ENCODE measurements at regions not wholly inside any gene's neighbourhood (a gene's known extent, or its start where the extent isn't known, plus 50 kb on each side); places are given as distances from the start of the nearest gene placed in this dataset.
"Not testable (repeated sequence)": the region's sequence is repeated elsewhere in the genome, so short reads cannot be mapped to it uniquely, and the experiment has no call there.

GRCh38 chr2:89775885-89776284, 1084.4 kb downstream of the RPIA start:
- DNase-seq: no peak
- Mint-ChIP-seq H3K4me3 (no peak overlapping the region), H3K27me3 (no peaks in the 10 kb centered on the region), H3K4me1 (no peaks in the 10 kb centered on the region), H3K9me3 (peaks cover 83% of the 10 kb centered on the region), H3K27ac (no peak overlapping the region), H3K36me3 (peaks cover 17% of the 10 kb centered on the region)
- CTCF ChIA-PET: no interaction called here

GRCh38 chr2:89780318-89780717, 1088.8 kb downstream of the RPIA start:
- Mint-ChIP-seq H3K4me3 (no peak overlapping the region), H3K9me3 (peaks cover 98% of the 10 kb centered on the region), H3K4me1 (no peaks in the 10 kb centered on the region), H3K27me3 (no peaks in the 10 kb centered on the region), H3K36me3 (peaks cover 30% of the 10 kb centered on the region), H3K27ac (no peak overlapping the region)
- no peak for DNase-seq
- CTCF ChIA-PET: no interaction called here

- peaks cover 91% of the 10 kb centered on the region for H3K9me3 Mint-ChIP-seq
- peaks cover 32% of the 10 kb centered on the region for H3K36me3 Mint-ChIP-seq
- no peaks in the 10 kb centered on the region for H3K27me3 Mint-ChIP-seq
- H3K4me1 Mint-ChIP-seq: no peaks in the 10 kb centered on the region
- H3K4me3 Mint-ChIP-seq: no peak overlapping the region
- CTCF ChIA-PET: no interaction called here
- no peak overlapping the region for H3K27ac Mint-ChIP-seq
- no peak for DNase-seq
Observed at GRCh38 chr2:89781962-89782361, 1090.5 kb downstream of the RPIA start.

GRCh38 chr2:89784960-89785359, 1093.5 kb downstream of the RPIA start:
- no peak overlapping the region for H3K4me3 Mint-ChIP-seq
- peaks cover 92% of the 10 kb centered on the region for H3K9me3 Mint-ChIP-seq
- no peaks in the 10 kb centered on the region for H3K4me1 Mint-ChIP-seq
- H3K36me3 Mint-ChIP-seq: peaks cover 33% of the 10 kb centered on the region
- DNase-seq: no peak
- no peaks in the 10 kb centered on the region for H3K27me3 Mint-ChIP-seq
- no peak overlapping the region for H3K27ac Mint-ChIP-seq
- CTCF ChIA-PET: no interaction called here

- H3K4me3 Mint-ChIP-seq, DNase-seq, H3K27ac Mint-ChIP-seq, CTCF ChIA-PET, H3K4me1 Mint-ChIP-seq, H3K27me3 Mint-ChIP-seq: not testable (repeated sequence)
- Mint-ChIP-seq H3K36me3 (peaks cover 31% of the 10 kb centered on the region), H3K9me3 (peaks cover 92% of the 10 kb centered on the region)
Observed at GRCh38 chr2:89785528-89785927, 1094.1 kb downstream of the RPIA start.

GRCh38 chr2:89786642-89787041, 1095.2 kb downstream of the RPIA start:
- Mint-ChIP-seq H3K9me3 (peaks cover 91% of the 10 kb centered on the region), H3K36me3 (peaks cover 31% of the 10 kb centered on the region)
- H3K4me3 Mint-ChIP-seq, H3K4me1 Mint-ChIP-seq, H3K27ac Mint-ChIP-seq, CTCF ChIA-PET, DNase-seq, H3K27me3 Mint-ChIP-seq: not testable (repeated sequence)

- H3K4me3 Mint-ChIP-seq, CTCF ChIA-PET, H3K27me3 Mint-ChIP-seq, H3K4me1 Mint-ChIP-seq, H3K27ac Mint-ChIP-seq, DNase-seq, H3K36me3 Mint-ChIP-seq: not testable (repeated sequence)
- H3K9me3 Mint-ChIP-seq: peaks cover 94% of the 10 kb centered on the region
Observed at GRCh38 chr2:89795530-89795929, 1104.1 kb downstream of the RPIA start.

GRCh38 chr2:89797320-89798038, 1106.0 kb downstream of the RPIA start:
- no peaks in the 10 kb centered on the region for H3K27me3 Mint-ChIP-seq
- CTCF ChIA-PET: no interaction called here
- H3K36me3 Mint-ChIP-seq: peaks cover 7% of the 10 kb centered on the region
- no peak overlapping the region for H3K4me3 Mint-ChIP-seq
- H3K27ac Mint-ChIP-seq: no peak overlapping the region
- no peaks in the 10 kb centered on the region for H3K4me1 Mint-ChIP-seq
- peaks cover 95% of the 10 kb centered on the region for H3K9me3 Mint-ChIP-seq
- no peak for DNase-seq

- H3K27ac Mint-ChIP-seq, H3K27me3 Mint-ChIP-seq, CTCF ChIA-PET, H3K4me1 Mint-ChIP-seq, H3K4me3 Mint-ChIP-seq, DNase-seq: not testable (repeated sequence)
- peaks cover 15% of the 10 kb centered on the region for H3K36me3 Mint-ChIP-seq
- H3K9me3 Mint-ChIP-seq: peaks cover 99% of the 10 kb centered on the region
Observed at GRCh38 chr2:89801207-89801606, 1109.7 kb downstream of the RPIA start.

- CTCF ChIA-PET, H3K4me3 Mint-ChIP-seq, H3K4me1 Mint-ChIP-seq, H3K27ac Mint-ChIP-seq, DNase-seq, H3K27me3 Mint-ChIP-seq: not testable (repeated sequence)
- Mint-ChIP-seq H3K36me3 (peaks cover 12% of the 10 kb centered on the region), H3K9me3 (peaks cover 87% of the 10 kb centered on the region)
Observed at GRCh38 chr2:89806363-89806762, 1114.9 kb downstream of the RPIA start.

- no peak overlapping the region for H3K4me3 Mint-ChIP-seq
- no peaks in the 10 kb centered on the region for H3K27me3 Mint-ChIP-seq
- H3K4me1 Mint-ChIP-seq: no peaks in the 10 kb centered on the region
- no peak for DNase-seq
- CTCF ChIA-PET: no interaction called here
- H3K36me3 Mint-ChIP-seq: peaks cover 14% of the 10 kb centered on the region
- no peak overlapping the region for H3K27ac Mint-ChIP-seq
- peaks cover 87% of the 10 kb centered on the region for H3K9me3 Mint-ChIP-seq
Observed at GRCh38 chr2:89811295-89811694, 1119.8 kb downstream of the RPIA start.

- H3K4me3 Mint-ChIP-seq, DNase-seq, CTCF ChIA-PET, H3K27ac Mint-ChIP-seq, H3K4me1 Mint-ChIP-seq, H3K27me3 Mint-ChIP-seq: not testable (repeated sequence)
- Mint-ChIP-seq H3K9me3 (peaks cover 88% of the 10 kb centered on the region), H3K36me3 (peaks cover 14% of the 10 kb centered on the region)
Observed at GRCh38 chr2:89811910-89812309, 1120.4 kb downstream of the RPIA start.

- CTCF ChIA-PET, H3K4me3 Mint-ChIP-seq, H3K27ac Mint-ChIP-seq, DNase-seq, H3K4me1 Mint-ChIP-seq, H3K27me3 Mint-ChIP-seq: not testable (repeated sequence)
- peaks cover 22% of the 10 kb centered on the region for H3K36me3 Mint-ChIP-seq
- peaks cover 94% of the 10 kb centered on the region for H3K9me3 Mint-ChIP-seq
Observed at GRCh38 chr2:89814359-89814758, 1122.9 kb downstream of the RPIA start.

GRCh38 chr2:89818873-89819272, 1127.4 kb downstream of the RPIA start:
- no peaks in the 10 kb centered on the region for H3K27me3 Mint-ChIP-seq
- H3K36me3 Mint-ChIP-seq: peaks cover 30% of the 10 kb centered on the region
- no peak for DNase-seq
- H3K4me1 Mint-ChIP-seq: no peaks in the 10 kb centered on the region
- CTCF ChIA-PET: no interaction called here
- H3K27ac Mint-ChIP-seq: no peak overlapping the region
- H3K4me3 Mint-ChIP-seq: no peak overlapping the region
- peaks cover 97% of the 10 kb centered on the region for H3K9me3 Mint-ChIP-seq

GRCh38 chr2:89819809-89820208, 1128.3 kb downstream of the RPIA start:
- no peaks in the 10 kb centered on the region for H3K4me1 Mint-ChIP-seq
- no peaks in the 10 kb centered on the region for H3K27me3 Mint-ChIP-seq
- H3K4me3 Mint-ChIP-seq: no peak overlapping the region
- no peak for DNase-seq
- peaks cover 21% of the 10 kb centered on the region for H3K36me3 Mint-ChIP-seq
- H3K27ac Mint-ChIP-seq: no peak overlapping the region
- H3K9me3 Mint-ChIP-seq: peaks cover 95% of the 10 kb centered on the region
- CTCF ChIA-PET: no interaction called here

- Mint-ChIP-seq H3K9me3 (peaks cover 91% of the 10 kb centered on the region), H3K36me3 (peaks cover 20% of the 10 kb centered on the region), H3K4me3 (no peak overlapping the region), H3K4me1 (no peaks in the 10 kb centered on the region), H3K27me3 (no peaks in the 10 kb centered on the region), H3K27ac (no peak overlapping the region)
- no peak for DNase-seq
- CTCF ChIA-PET: no interaction called here
Observed at GRCh38 chr2:89820248-89820647, 1128.8 kb downstream of the RPIA start.
